Renal cortical epithelial cell (primary cell): ENCODE measurements at regions not wholly inside any gene's neighbourhood (a gene's known extent, or its start where the extent isn't known, plus 50 kb on each side); places are given as distances from the start of the nearest gene placed in this dataset.

ENCODE experiments used
- DNase-seq: peaks from one replicate; pipeline ENCODE4 v3.0.0-alpha.2; 2011; ENCODE audit warnings: low read depth

DNA sequence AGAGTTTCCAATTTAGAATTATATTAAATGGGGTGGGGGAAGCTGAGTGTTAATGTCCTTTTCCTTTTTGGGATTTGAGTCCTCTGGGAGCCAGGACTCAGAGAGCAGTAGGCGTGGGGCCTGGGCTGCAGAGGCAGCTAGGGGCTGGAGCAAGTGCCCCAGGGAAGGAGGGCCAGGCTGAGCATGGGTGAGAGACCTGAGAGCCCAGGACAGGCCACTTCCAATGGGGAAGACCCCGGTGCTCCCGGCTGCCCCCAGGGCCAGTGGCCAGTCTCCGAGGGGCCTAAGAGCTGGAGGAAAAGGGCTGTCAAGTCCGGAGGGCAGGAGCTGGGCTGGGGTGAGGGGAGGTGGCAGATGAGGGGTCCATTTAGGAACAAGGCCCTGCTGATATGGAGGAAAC is 371.5 kb downstream of the ZNF536 start:
- DNase-seq = no peak

DNA sequence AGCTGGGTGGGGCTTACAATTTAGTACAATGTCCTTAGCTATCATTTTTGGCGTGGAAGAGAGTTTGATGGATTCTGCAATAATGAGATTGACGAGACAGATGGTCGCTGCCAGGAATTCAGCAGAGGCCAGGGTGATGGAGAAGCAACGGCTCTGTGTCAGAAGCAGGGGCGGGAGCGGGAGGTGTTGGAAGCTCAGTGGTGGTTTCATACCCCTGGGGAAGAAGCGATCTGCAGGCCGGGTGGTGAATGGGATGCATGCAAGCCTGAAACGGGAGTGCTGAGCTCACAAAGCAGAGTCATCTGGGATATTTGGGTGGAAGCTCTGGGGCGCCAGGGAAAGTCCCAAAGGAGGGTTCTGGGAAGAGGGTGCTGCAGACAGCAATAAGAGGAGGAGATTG is 370.8 kb downstream of the ZNF536 start:
- DNase-seq = no peak

GRCh38 chr19:30742406-30742938 is 370.3 kb downstream of the ZNF536 start:
- DNase-seq = no peak

- no peak for DNase-seq
These were observed 369.4 kb downstream of the ZNF536 start for GRCh38 chr19:30741566-30741965.

- no peak for DNase-seq
These were observed 367.2 kb downstream of the ZNF536 start for GRCh38 chr19:30739394-30739793.

DNA sequence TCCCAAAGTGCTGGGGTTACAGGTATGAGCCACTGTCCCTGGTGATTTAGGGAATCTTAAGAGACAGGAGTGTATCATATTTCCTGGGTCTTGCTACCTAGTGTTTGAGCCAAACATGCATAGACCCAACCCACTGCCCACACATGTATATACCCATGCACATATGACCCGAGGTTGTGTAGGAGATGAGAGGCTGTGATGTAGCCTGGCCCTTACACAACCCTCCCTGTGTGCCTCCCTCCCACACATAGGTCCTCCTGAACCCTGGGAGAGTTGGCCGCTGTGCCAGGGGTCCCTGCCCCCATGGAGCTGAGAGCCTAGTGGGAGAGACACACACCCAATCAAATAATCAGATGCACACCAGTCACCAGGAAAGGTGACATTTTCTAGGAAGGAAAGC is 365.9 kb downstream of the ZNF536 start:
- no peak for DNase-seq

- DNase-seq = no peak
These were observed 362.5 kb downstream of the ZNF536 start for GRCh38 chr19:30734669-30735068.

- DNase-seq = no peak
These were observed 361.8 kb downstream of the ZNF536 start for GRCh38 chr19:30733826-30734550.

DNA sequence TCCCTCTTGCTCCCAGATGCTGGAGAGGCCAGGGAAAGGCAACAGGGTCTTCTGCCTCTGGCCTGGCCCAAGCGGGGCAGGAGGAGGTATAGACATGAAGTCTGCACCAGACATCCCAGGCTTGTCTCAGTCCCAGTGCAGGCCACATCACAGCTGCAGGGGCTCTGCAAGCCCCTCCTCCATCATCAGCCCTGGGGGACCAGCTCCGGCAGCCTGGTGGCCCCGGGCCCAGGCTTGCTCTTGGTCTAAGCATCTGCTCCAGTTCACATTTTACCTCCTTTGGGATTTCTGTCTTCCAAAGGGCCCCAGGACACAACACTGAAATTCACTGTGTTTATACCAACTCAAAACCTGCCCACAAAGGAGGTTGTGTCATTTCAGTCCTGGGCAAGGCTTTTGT is 359.4 kb downstream of the ZNF536 start:
- no peak for DNase-seq

- DNase-seq = no peak
These were observed 357.3 kb downstream of the ZNF536 start for GRCh38 chr19:30729451-30729850.

GRCh38 chr19:30722761-30723160 is 350.6 kb downstream of the ZNF536 start:
- no peak for DNase-seq

GRCh38 chr19:30722186-30722585 is 350.0 kb downstream of the ZNF536 start:
- DNase-seq = no peak

GRCh38 chr19:30719999-30720345 is 347.8 kb downstream of the ZNF536 start:
- no peak for DNase-seq

DNA sequence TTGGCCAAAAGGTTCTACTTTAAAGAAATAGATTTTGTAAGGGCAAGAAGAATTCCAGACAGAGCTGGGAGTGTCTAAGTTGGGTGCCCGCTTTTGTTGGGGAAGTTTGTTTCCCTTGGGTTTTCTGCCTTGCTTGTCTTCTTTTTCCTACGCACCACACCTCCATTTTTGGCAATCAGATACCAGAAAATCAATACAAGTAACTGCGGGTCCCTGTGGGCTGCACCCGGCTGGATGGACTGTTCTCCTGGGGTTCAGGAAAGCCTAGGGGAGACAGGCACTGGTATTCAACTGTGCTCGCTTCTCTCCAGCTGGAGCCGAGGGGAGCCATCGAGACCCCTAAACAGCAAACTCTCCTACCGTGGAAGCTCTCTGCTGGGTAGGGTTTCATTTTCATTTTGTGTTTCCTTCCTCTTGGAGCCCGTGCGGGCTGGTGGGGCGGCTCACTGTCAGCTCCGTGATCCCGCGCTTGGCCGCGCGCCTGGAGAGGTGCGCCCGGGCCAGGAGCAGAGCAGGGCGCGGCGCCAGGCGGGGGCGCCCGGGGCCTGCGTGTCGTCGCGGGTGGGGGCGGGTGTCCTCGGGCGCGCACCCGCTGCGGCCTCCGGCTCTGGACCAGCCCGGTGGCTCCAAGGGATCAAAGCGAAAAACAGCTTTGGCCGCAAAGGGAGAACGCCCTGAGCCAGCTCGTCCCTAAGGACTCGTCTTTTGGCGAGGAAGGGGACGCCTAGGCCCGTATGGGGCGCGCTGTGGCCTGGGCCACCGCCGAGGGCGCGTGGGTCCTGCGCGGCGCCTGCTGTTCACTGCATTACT is 347.2 kb downstream of the ZNF536 start:
- DNase-seq = no peak

- DNase-seq = no peak
These were observed 346.5 kb downstream of the ZNF536 start for GRCh38 chr19:30718707-30719106.

- DNase-seq = no peak
These were observed 345.8 kb downstream of the ZNF536 start for GRCh38 chr19:30718014-30718413.

DNA sequence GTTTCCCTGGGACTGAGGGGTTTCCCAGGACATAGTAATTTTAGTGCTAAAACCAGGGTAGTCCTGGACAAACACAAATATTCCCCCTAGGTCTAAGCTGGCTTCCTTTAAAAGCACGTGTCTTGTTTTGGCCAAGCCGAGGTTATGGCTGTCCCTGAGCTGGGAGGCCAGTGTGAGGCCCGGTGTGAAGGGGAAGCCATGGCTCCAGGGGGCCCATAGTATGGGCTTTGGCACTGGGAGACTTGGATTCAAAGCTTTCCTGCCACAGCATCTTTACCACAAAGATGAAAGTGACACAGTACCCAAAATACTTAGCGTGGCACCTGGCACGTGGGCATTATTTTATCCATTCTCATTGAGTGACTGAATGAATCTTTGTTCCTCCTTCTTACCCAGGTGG is 345.2 kb downstream of the ZNF536 start:
- DNase-seq = no peak

DNA sequence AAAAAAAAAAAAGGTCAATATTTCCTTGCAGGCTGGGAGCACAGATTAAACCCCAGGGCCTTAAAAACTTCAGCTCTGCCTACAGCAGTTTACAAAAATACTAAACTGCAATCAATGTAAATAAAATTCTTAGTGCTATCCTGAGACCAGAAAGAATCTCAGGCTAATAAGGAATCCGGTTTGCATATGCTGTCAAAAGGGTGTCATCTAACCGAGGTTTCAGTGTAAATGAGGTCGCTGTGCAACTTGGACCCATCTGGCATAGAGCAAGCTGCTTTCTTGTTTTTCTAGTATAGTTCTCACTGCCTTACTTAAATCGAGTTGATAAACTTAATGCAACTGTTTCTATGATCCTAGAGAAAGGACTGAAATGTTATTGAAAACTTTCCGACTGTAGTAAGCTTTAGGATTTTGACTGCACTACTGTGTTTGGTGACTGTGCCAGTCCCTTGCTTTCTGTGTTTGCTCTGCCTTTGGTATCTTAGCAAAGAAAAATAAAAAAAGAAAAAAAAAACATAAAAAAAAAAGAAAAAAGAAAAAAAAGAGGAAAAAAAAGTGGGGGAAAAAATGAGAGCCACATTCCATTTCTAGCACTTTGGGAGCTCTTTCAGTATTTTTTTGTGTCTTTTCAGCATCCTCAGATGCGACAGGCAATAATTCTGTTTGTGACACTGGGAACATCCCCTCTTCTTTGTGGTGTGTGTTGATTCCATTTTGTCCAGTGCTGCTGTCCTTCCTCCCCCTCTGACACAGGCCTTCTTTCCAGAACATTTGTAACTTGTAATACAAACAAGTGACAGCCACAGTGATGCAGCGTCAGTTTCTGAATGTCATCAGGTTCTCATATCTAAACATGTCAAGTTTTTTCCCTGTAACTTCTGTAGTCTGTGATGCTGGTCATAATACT is 340.5 kb downstream of the ZNF536 start:
- no peak for DNase-seq

GRCh38 chr19:30711826-30712225 is 339.6 kb downstream of the ZNF536 start:
- DNase-seq = no peak

DNA sequence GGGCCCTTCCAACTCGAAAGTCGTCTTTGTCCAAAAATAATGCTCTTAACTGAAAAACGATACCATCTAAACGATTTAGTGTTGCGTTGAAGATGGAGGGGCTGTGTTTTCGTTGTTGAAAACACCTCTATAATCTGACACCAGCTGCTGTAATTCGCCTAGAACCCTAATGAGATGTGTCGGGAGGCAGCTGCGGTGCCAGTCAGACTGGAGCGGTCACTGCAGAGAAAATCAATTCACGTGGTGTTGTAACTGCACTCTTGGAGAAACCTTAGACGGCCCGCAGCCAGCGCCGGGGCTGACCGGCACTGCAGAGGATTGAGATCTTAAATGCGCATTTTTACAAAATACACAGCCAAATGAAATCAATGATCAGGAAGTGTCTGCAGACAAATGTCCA is 339.1 kb downstream of the ZNF536 start:
- DNase-seq = no peak

GRCh38 chr19:30710721-30711120 is 338.5 kb downstream of the ZNF536 start:
- no peak for DNase-seq
